ENCODE measurements at regions not wholly inside any gene's neighbourhood (a gene's known extent, or its start where the extent isn't known, plus 50 kb on each side); places are given as distances from the start of the nearest gene placed in this dataset.
A peak's percentile ranks its signal among the peaks of the same experiment; 100 is the strongest.

DNA sequence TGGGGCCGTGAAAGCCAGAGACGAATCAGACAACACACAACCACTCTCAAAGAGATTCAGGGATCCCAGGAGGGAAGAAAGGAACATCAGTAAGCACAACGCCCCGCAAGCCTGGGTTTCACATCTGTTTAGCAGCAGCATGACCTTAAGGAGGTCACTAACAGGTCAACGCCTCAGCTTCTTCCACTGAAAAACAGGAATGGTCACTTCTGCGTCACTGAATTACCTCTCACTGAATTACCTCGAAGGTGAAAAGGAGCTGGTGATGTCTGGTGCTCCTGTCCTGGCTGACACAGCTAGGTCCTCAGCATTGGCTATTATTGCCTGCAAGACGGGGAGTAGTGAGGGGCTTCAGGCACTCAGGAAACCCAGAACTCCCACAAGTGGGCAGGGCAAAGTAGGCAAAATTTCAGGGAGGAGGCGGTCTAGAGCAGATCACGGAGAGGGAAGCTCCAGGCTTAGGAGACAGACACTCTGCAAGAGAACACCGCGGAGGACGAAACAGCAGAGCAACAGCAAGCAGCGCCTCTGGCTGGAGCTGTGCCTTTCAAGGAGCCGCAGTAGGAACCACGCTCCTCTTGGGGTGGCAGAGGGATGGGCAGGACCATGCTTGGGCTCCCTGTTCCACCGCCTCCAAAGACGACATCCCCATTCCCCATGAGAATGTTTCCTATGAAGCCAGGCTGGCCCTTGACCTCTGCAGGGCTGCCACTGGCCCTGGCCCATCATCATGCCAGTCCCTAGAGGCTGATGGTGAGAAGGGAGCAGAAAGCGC lies 108.4 kb downstream of the SINHCAF start:
- Histone ChIP-seq H3K27ac (no peak overlapping the region), H3K4me1 (no peaks in the 10 kb centered on the region), H3K27me3 (peaks cover 0 to 11% of the 10 kb centered on the region in 2 donors), H3K36me3 (no peaks in the 10 kb centered on the region), H3K9me3 (no peaks in the 10 kb centered on the region), H3K4me3 (no peak overlapping the region)
- intact Hi-C loops (cut with DNase I) = no loop called here
- DNase-seq (peak in 1 of 4 donors; percentile 38), ATAC-seq (no peak)
- TF ChIP-seq, protein P1, sequence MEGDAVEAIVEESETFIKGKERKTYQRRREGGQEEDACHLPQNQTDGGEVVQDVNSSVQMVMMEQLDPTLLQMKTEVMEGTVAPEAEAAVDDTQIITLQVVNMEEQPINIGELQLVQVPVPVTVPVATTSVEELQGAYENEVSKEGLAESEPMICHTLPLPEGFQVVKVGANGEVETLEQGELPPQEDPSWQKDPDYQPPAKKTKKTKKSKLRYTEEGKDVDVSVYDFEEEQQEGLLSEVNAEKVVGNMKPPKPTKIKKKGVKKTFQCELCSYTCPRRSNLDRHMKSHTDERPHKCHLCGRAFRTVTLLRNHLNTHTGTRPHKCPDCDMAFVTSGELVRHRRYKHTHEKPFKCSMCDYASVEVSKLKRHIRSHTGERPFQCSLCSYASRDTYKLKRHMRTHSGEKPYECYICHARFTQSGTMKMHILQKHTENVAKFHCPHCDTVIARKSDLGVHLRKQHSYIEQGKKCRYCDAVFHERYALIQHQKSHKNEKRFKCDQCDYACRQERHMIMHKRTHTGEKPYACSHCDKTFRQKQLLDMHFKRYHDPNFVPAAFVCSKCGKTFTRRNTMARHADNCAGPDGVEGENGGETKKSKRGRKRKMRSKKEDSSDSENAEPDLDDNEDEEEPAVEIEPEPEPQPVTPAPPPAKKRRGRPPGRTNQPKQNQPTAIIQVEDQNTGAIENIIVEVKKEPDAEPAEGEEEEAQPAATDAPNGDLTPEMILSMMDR (IDR thresholded peaks at IDR 0.05) = no peak

DNA sequence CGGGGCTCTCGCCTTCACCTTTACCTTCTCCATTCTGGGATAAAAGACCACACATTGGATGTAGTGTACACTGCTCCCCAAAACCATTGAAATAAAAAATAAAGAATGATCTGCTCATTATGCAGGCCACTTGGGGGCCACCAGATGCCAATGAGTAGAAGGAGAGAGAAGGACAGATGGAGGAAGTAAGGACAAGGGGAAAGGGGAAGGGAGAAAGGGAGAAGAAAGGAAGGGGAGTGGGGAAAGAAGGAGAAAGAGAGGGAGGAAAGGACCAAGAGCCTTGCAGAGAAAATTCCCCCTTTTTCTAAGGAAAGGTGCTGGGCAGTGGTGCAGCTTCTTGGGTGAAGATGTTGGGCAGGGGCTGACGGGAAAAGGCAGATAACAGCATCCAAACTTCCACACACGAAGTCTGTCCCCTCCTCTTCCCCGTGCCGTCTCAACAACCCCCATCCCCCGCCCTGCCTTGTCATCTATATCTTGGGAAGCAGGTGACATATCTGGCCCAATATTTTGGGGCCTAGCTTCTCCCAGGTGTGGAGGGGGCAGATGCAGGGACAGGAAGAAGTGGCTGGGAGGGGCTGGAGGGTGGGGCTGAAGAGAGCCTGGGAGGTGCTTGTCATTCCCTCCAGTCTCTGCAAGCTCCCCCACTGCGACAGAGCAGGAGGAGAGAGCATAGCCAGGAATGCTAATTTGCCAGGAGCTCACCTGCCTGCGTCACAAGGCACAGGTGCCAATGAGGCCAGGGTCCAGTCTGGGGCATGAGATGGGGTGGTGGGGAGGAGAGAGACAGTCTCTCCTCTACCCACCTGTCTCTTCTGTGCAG lies 107.5 kb downstream of the SINHCAF start:
- H3K4me1 ChIP-seq = no peaks in the 10 kb centered on the region
- H3K9me3 ChIP-seq = no peaks in the 10 kb centered on the region
- peaks cover 0 to 11% of the 10 kb centered on the region in 2 donors for H3K27me3 ChIP-seq
- H3K4me3 ChIP-seq = no peak overlapping the region
- TF ChIP-seq, protein P1 (IDR thresholded peaks at IDR 0.05) = no peak
- DNase-seq = peak in 1 of 4 donors; percentile 27
- intact Hi-C loops (cut with DNase I) = no loop called here
- H3K36me3 ChIP-seq = no peaks in the 10 kb centered on the region
- H3K27ac ChIP-seq = no peak overlapping the region
- ATAC-seq = no peak

DNA sequence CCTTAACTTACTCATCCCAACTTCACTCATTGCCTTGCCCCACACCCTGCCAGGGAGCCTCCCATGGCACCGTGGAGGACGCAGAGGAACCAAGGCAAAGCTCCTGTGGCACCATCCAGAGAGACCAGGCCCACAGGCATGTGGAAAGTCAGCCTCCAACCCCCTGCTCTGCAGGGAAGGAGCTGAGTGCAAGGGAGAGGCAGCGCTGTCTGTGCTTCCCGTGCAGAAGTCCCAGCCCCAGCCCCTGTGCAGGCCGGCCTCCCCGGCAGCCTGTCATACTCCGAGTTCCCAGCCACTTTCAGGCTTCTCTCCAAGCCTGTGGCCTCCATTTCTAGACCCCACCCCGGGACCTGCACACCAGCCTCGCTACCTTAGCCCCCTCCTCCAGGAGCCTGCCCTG lies 106.4 kb downstream of the SINHCAF start:
- H3K4me3 ChIP-seq = no peak overlapping the region
- TF ChIP-seq, protein P1 (IDR thresholded peaks at IDR 0.05) = no peak
- peak in 1 of 4 donors; percentile 56 for DNase-seq
- ATAC-seq = no peak
- intact Hi-C loops (cut with DNase I) = no loop called here
- H3K4me1 ChIP-seq = no peaks in the 10 kb centered on the region
- H3K27ac ChIP-seq = no peak overlapping the region
- H3K36me3 ChIP-seq = no peaks in the 10 kb centered on the region
- H3K27me3 ChIP-seq = peaks cover 0 to 11% of the 10 kb centered on the region in 2 donors
- H3K9me3 ChIP-seq = no peaks in the 10 kb centered on the region

DNA sequence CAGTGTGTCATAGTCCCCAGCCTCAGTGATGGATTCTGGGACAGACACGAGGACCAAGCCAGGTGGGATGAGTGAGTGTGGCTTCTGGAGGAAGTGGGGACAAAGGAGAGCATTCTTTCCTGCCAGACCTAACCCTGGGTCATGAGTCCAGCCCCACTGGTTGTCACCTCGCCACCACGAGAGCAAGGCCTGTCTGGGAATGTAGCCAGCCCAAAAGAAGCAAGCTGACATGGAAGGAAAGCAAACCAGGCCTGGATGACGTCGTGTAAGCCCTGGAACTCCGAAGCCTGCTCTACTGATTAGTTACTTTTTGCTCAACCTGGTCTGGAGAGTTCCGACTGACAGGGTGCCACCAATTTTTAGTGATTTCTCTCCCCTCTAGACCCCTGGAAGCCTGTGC lies 105.9 kb downstream of the SINHCAF start:
- Histone ChIP-seq H3K27ac (no peak overlapping the region), H3K4me3 (no peak overlapping the region), H3K27me3 (peaks cover 0 to 11% of the 10 kb centered on the region in 2 donors), H3K36me3 (no peaks in the 10 kb centered on the region), H3K4me1 (no peaks in the 10 kb centered on the region), H3K9me3 (no peaks in the 10 kb centered on the region)
- intact Hi-C loops (cut with DNase I) = no loop called here
- no peak for ATAC-seq
- TF ChIP-seq, protein P1 (IDR thresholded peaks at IDR 0.05) = no peak
- DNase-seq = no peak
